HEK293 (cell line): ENCODE measurements at regions not wholly inside any gene's neighbourhood (a gene's known extent, or its start where the extent isn't known, plus 50 kb on each side); places are given as distances from the start of the nearest gene placed in this dataset.

Experiments
- RBAK ChIP-seq: fragments of 450-650 bp; formaldehyde crosslinking; IDR thresholded peaks from 2 replicates; pipeline ENCODE4 v1.5.1; 2016; ENCODE audit warnings: missing biosample characterization, missing genetic modification characterization
- ZNF19 ChIP-seq: fragments of 450-650 bp; formaldehyde crosslinking; IDR thresholded peaks from 2 replicates; pipeline ENCODE4; 2016; ENCODE audit warnings: missing biosample characterization, missing genetic modification characterization, low read depth
- ZNF335 ChIP-seq: fragments of 450-650 bp; formaldehyde crosslinking; conservative IDR thresholded peaks from 2 replicates; pipeline ENCODE4 v1.5.1; 2016; ENCODE audit warnings: missing biosample characterization, missing genetic modification characterization
- ZNF529 ChIP-seq: fragments of 450-650 bp; formaldehyde crosslinking; IDR thresholded peaks from 2 replicates; pipeline ENCODE4 v1.5.1; 2017; ENCODE audit warnings: missing genetic modification characterization, missing biosample characterization; ENCODE audit not compliant: insufficient replicate concordance
- ZNF664 ChIP-seq: fragments of 450-650 bp; formaldehyde crosslinking; IDR thresholded peaks from 2 replicates; pipeline ENCODE4 v1.5.1; 2016; ENCODE audit warnings: missing biosample characterization, missing genetic modification characterization
- TF ChIP-seq, protein P1 (sequence below): fragments of 450-650 bp; formaldehyde crosslinking; IDR thresholded peaks from 2 replicates; pipeline ENCODE4 v1.5.1; 2016; ENCODE audit warnings: missing biosample characterization, missing genetic modification characterization
- TF ChIP-seq, protein P2 (sequence below): fragments of 450-650 bp; formaldehyde crosslinking; IDR thresholded peaks from 2 replicates; pipeline ENCODE4 v1.5.1; 2016; ENCODE audit warnings: missing biosample characterization, missing genetic modification characterization
- TF ChIP-seq, protein P3 (sequence below): fragments of 450-650 bp; formaldehyde crosslinking; IDR thresholded peaks from 2 replicates; pipeline ENCODE4 v1.5.1; 2016; ENCODE audit warnings: missing biosample characterization, missing genetic modification characterization
- TF ChIP-seq, protein P4 (sequence below): fragments of 450-650 bp; formaldehyde crosslinking; IDR thresholded peaks from 2 replicates; pipeline ENCODE4 v1.5.1; 2016; ENCODE audit warnings: missing biosample characterization, missing genetic modification characterization

DNA sequence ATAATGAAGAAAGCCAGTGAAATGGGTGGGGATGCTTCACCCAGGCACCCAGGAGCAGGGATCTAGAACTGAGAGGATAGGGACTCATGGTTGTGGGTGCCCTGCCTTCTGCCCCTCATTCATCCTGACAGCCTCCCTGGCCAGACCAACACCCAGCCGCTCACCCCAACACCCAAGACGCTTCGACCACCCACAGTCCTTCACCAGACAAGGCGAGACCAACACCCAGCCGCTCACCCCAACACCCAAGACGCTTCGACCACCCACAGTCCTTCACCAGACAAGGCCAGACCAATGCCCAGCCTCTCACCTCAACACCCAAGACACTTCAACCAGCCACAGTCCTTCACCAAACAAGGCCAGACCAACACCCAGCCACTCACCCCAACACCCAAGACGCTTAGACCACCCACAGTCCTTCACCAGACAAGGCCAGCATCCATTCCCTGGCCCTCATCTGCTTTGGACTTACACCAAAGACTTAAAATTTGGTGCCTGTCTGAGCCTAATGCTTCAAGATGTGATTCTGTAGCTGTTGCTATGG is 131.5 kb downstream of the ANKRD60 start:
- TF ChIP-seq, protein P1, sequence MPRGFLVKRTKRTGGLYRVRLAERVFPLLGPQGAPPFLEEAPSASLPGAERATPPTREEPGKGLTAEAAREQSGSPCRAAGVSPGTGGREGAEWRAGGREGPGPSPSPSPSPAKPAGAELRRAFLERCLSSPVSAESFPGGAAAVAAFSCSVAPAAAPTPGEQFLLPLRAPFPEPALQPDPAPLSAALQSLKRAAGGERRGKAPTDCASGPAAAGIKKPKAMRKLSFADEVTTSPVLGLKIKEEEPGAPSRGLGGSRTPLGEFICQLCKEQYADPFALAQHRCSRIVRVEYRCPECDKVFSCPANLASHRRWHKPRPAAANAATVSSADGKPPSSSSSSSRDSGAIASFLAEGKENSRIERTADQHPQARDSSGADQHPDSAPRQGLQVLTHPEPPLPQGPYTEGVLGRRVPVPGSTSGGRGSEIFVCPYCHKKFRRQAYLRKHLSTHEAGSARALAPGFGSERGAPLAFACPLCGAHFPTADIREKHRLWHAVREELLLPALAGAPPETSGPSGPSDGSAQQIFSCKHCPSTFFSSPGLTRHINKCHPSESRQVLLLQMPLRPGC: no peak
- TF ChIP-seq, protein P2, sequence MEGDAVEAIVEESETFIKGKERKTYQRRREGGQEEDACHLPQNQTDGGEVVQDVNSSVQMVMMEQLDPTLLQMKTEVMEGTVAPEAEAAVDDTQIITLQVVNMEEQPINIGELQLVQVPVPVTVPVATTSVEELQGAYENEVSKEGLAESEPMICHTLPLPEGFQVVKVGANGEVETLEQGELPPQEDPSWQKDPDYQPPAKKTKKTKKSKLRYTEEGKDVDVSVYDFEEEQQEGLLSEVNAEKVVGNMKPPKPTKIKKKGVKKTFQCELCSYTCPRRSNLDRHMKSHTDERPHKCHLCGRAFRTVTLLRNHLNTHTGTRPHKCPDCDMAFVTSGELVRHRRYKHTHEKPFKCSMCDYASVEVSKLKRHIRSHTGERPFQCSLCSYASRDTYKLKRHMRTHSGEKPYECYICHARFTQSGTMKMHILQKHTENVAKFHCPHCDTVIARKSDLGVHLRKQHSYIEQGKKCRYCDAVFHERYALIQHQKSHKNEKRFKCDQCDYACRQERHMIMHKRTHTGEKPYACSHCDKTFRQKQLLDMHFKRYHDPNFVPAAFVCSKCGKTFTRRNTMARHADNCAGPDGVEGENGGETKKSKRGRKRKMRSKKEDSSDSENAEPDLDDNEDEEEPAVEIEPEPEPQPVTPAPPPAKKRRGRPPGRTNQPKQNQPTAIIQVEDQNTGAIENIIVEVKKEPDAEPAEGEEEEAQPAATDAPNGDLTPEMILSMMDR (tag by site-specific recombination): no peak
- TF ChIP-seq RBAK (no peak), ZNF664 (tag by site-specific recombination) (no peak), ZNF529 (no peak), ZNF19 (no peak), ZNF335 (no peak)
- TF ChIP-seq, protein P3, sequence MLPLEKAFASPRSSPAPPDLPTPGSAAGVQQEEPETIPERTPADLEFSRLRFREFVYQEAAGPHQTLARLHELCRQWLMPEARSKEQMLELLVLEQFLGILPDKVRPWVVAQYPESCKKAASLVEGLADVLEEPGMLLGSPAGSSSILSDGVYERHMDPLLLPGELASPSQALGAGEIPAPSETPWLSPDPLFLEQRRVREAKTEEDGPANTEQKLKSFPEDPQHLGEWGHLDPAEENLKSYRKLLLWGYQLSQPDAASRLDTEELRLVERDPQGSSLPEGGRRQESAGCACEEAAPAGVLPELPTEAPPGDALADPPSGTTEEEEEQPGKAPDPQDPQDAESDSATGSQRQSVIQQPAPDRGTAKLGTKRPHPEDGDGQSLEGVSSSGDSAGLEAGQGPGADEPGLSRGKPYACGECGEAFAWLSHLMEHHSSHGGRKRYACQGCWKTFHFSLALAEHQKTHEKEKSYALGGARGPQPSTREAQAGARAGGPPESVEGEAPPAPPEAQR (tag by site-specific recombination): no peak
- TF ChIP-seq, protein P4, sequence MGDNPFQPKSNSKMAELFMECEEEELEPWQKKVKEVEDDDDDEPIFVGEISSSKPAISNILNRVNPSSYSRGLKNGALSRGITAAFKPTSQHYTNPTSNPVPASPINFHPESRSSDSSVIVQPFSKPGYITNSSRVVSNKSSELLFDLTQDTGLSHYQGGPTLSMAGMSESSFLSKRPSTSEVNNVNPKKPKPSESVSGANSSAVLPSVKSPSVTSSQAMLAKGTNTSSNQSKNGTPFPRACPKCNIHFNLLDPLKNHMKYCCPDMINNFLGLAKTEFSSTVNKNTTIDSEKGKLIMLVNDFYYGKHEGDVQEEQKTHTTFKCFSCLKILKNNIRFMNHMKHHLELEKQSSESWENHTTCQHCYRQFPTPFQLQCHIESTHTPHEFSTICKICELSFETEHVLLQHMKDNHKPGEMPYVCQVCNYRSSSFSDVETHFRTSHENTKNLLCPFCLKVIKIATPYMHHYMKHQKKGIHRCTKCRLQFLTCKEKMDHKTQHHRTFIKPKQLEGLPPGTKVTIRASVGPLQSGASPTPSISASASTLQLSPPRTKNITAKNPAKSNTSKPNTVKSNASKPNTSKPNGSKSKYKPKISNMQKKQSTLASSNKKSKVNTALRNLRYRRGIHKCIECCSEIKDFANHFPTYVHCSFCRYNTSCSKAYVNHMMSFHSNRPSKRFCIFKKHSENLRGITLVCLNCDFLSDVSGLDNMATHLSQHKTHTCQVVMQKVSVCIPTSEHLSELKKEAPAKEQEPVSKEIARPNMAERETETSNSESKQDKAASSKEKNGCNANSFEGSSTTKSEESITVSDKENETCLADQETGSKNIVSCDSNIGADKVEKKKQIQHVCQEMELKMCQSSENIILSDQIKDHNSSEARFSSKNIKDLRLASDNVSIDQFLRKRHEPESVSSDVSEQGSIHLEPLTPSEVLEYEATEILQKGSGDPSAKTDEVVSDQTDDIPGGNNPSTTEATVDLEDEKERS (tag by site-specific recombination): no peak
